ENCODE measurements at regions not wholly inside any gene's neighbourhood (a gene's known extent, or its start where the extent isn't known, plus 50 kb on each side); places are given as distances from the start of the nearest gene placed in this dataset.
"Not testable (repeated sequence)": the region's sequence is repeated elsewhere in the genome, so short reads cannot be mapped to it uniquely, and the experiment has no call there.

DNA sequence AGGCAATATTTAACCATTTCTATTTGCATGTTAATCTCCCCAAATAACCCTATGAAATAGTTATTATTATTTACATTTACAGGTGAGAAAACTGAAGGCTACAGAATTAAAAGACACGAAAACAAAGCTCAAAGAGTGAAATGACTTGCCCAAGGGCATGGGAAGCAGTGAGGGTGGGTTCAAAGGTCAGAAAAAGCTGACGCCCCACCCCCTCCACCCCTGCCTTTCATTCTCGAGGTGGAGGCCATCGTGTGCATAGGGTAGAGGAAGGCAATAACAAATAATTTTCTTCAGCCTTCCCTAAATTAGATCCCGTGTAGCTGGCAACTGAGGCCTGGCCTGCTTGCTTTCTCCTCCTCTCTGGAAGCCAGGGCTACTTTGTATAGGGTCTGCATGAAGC, 56.1 kb upstream of the RBFOX2 start:
- intact Hi-C loops (cut with DNase I, micrococcal nuclease) = no loop called here
- Histone ChIP-seq H3K9me3 (no peaks in the 10 kb centered on the region), H3K4me3 (no peak overlapping the region), H3K36me3 (ENCODE audit: low read depth) (no peaks in the 10 kb centered on the region), H3K4me1 (ENCODE audit: low read depth) (no peaks in the 10 kb centered on the region)
- DNase-seq = no peak
- no peak for ATAC-seq
- TF ChIP-seq, protein P1, sequence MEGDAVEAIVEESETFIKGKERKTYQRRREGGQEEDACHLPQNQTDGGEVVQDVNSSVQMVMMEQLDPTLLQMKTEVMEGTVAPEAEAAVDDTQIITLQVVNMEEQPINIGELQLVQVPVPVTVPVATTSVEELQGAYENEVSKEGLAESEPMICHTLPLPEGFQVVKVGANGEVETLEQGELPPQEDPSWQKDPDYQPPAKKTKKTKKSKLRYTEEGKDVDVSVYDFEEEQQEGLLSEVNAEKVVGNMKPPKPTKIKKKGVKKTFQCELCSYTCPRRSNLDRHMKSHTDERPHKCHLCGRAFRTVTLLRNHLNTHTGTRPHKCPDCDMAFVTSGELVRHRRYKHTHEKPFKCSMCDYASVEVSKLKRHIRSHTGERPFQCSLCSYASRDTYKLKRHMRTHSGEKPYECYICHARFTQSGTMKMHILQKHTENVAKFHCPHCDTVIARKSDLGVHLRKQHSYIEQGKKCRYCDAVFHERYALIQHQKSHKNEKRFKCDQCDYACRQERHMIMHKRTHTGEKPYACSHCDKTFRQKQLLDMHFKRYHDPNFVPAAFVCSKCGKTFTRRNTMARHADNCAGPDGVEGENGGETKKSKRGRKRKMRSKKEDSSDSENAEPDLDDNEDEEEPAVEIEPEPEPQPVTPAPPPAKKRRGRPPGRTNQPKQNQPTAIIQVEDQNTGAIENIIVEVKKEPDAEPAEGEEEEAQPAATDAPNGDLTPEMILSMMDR (IDR thresholded peaks at IDR 0.05) = no peak

DNA sequence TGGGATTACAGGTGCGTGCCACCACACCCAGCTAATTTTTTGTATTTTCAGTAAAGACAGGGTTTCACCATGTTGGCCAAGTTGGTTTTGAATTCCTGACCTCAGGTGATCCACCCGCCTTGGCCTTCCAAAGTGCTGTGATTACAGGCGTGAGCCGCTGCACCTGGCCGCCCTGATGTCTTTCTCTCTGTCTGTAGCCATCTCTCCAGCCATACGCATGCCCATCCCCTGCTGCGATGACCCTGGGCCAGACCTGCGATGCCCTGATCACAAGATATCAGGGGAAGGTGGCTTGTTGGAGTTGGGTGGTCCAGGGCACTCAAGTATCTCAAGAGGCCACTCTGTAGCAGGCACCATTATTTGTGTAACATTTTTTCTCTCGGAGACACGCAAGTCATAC, 54.4 kb upstream of the RBFOX2 start:
- Histone ChIP-seq H3K36me3 (ENCODE audit: low read depth) (no peaks in the 10 kb centered on the region), H3K4me1 (ENCODE audit: low read depth) (no peaks in the 10 kb centered on the region), H3K4me3 (no peak overlapping the region), H3K9me3 (no peaks in the 10 kb centered on the region)
- TF ChIP-seq, protein P1 (IDR thresholded peaks at IDR 0.05) = no peak
- DNase-seq (no peak), ATAC-seq (no peak)
- intact Hi-C loops (cut with DNase I, micrococcal nuclease) = no loop called here

DNA sequence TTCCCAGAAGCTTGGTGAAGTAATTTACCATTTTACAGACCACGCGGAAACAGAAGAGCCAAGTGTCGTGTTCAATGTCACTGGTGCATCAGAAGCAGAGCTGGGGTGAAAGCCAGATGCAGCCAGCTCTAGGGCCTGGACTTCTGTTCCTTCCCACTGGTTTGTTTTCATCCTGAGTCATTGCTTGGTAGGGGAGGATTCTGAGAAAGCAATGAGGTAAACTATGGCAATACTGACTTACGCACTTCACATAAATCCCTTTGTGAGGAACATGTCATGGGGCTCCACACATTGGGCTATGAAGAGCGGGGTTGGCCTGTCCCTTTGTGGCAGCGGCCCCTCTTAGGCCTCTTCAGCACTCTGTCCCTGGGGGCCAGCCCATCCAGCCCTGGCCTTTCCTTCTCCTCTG, 52.4 kb upstream of the RBFOX2 start:
- intact Hi-C loops (cut with DNase I, micrococcal nuclease) = no loop called here
- H3K9me3 ChIP-seq = no peaks in the 10 kb centered on the region
- no peak overlapping the region for H3K4me3 ChIP-seq
- DNase-seq (peak in 1 of 3 donors; percentile 64), ATAC-seq (peak; percentile 47)
- no peaks in the 10 kb centered on the region for H3K36me3 ChIP-seq (ENCODE audit: low read depth)
- H3K4me1 ChIP-seq (ENCODE audit: low read depth) = no peaks in the 10 kb centered on the region
- TF ChIP-seq, protein P1 (IDR thresholded peaks at IDR 0.05) = no peak

DNA sequence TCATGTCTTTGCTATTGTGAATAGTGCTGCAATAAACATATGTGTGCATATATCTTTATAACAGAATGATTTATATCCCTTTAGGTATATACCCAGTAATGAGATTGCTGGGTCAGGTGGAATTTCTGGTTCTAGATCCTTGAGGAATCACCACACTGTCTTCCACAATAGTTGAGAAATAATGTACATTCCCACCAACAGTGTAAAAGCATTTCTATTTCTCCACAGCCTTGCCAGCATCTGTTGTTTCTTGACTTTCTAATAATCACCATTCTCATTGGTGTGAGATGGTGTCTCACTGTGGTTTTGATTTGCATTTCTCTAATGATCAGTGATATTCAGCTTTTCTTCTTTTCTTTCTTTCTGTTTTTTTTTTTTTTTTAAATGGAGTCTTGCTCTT, 51.7 kb upstream of the RBFOX2 start:
- H3K9me3 ChIP-seq; H3K4me1 ChIP-seq (ENCODE audit: low read depth); ATAC-seq; H3K4me3 ChIP-seq; DNase-seq; intact Hi-C loops (cut with DNase I, micrococcal nuclease); H3K36me3 ChIP-seq (ENCODE audit: low read depth): not testable (repeated sequence)

DNA sequence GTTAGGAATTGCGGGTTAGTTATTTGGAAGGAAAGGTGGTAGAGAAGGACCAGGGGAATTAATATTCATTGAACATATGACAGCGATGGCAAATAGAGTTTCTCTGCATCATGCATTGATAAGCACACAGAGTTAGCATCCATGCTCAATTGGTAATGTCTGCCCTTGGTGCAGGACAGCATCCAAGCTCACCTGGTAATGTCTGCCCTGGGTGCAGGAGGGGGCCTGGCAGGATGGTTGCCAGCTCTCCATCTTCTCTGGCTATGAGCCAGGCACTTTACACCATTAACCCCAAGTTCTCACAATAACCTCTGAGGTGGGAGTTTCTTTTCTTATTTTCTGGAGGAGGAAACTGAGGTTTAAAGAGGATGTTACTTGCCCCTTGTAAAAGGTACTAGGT, 50.4 kb upstream of the RBFOX2 start:
- TF ChIP-seq, protein P1 (IDR thresholded peaks at IDR 0.05) = no peak

More for the DNA sequence above, 50.4 kb upstream of the RBFOX2 start:
- DNase-seq (no peak), ATAC-seq (no peak)
- H3K36me3 ChIP-seq (ENCODE audit: low read depth) = no peaks in the 10 kb centered on the region
- intact Hi-C loops (cut with DNase I, micrococcal nuclease) = loop anchor here in 1 of 2 donors (10.0 kb wide), 1 partner anchor 46 kb away; no protein-coding TSS in a partner anchor
- no peaks in the 10 kb centered on the region for H3K4me1 ChIP-seq (ENCODE audit: low read depth)
- H3K4me3 ChIP-seq = no peak overlapping the region
- no peaks in the 10 kb centered on the region for H3K9me3 ChIP-seq
